GM19193 (cell line): ENCODE measurements at regions not wholly inside any gene's neighbourhood (a gene's known extent, or its start where the extent isn't known, plus 50 kb on each side); places are given as distances from the start of the nearest gene placed in this dataset.

Source experiments
- POLR2A ChIP-seq: IDR thresholded peaks from 4 replicates; pipeline ENCODE4 v1.6.1; 2011; ENCODE audit not compliant: insufficient read depth, insufficient read length; ENCODE audit errors: extremely low read depth

- no peak for TF ChIP-seq POLR2A
Measured at GRCh38 chr12:11446372-11446771, 51.0 kb upstream of the PRB2 start.

GRCh38 chr12:11457996-11458645 lies 62.8 kb upstream of the PRB2 start:
- TF ChIP-seq POLR2A: no peak

GRCh38 chr12:11460343-11461023 lies 65.1 kb upstream of the PRB2 start:
- no peak for TF ChIP-seq POLR2A

GRCh38 chr12:11461433-11461832 lies 66.1 kb upstream of the PRB2 start:
- TF ChIP-seq POLR2A: no peak

- TF ChIP-seq POLR2A: no peak
Measured at GRCh38 chr12:11477110-11477509, 81.7 kb upstream of the PRB2 start.

- TF ChIP-seq POLR2A: no peak
Measured at GRCh38 chr12:11482955-11483354, 87.6 kb upstream of the PRB2 start.

GRCh38 chr12:11486623-11487444 lies 91.5 kb upstream of the PRB2 start:
- TF ChIP-seq POLR2A: no peak

- no peak for TF ChIP-seq POLR2A
Measured at GRCh38 chr12:11496157-11496851, 100.9 kb upstream of the PRB2 start.

- TF ChIP-seq POLR2A: no peak
Measured at GRCh38 chr12:11497438-11497837, 102.1 kb upstream of the PRB2 start.

- no peak for TF ChIP-seq POLR2A
Measured at GRCh38 chr12:11497995-11498394, 102.6 kb upstream of the PRB2 start.

GRCh38 chr12:11499806-11500187 lies 104.4 kb upstream of the PRB2 start:
- no peak for TF ChIP-seq POLR2A

GRCh38 chr12:11500188-11500860 lies 105.0 kb upstream of the PRB2 start:
- TF ChIP-seq POLR2A: no peak

GRCh38 chr12:11500861-11501230 lies 105.5 kb upstream of the PRB2 start:
- TF ChIP-seq POLR2A: no peak

GRCh38 chr12:11508699-11509098 lies 113.3 kb upstream of the PRB2 start:
- no peak for TF ChIP-seq POLR2A

- TF ChIP-seq POLR2A: no peak
Measured at GRCh38 chr12:11509326-11509725, 114.0 kb upstream of the PRB2 start.
